ENCODE measurements at regions not wholly inside any gene's neighbourhood (a gene's known extent, or its start where the extent isn't known, plus 50 kb on each side); places are given as distances from the start of the nearest gene placed in this dataset.

DNA sequence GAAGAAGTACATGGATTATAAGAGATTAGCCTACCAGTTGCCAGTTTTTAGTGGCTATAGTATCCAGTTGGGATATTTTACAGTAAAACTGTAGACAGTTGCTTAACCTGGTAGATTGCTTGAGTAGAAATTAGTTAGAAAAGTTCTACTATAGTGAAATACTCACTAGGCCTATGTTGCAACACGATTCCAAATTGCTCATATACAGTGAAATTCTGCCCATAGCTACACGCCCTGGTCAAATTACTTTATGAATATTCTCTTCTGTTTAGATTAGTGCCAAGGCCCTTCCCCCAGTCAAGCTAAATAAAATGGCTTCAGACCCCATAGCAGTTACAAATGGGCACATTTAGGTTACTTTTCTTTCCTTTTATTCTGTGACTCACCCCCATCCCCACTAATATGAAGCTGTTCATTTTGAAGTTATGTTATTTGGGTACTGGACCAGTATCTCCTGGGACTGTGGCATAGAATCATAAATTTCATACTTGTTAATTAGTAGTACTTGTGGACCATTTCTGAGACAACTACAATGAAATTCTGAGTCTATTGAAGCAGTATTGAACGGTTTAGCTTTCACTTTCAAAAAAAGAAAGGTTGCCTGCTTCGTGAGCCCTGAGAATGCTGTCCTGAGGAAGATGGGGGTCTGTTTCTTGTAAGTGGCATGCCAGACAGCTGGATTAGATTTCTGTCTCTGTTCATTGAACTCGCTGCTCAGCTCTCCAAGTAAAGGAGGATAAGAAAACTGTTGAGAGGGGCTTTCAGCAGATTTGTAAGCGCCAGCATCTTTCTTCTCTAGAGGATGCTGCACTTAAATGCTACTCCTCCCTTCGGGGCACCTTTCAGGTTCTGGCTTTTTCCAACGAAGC, 65.8 kb upstream of the CFAP20DC start:
- no peak for FAIRE-seq

DNA sequence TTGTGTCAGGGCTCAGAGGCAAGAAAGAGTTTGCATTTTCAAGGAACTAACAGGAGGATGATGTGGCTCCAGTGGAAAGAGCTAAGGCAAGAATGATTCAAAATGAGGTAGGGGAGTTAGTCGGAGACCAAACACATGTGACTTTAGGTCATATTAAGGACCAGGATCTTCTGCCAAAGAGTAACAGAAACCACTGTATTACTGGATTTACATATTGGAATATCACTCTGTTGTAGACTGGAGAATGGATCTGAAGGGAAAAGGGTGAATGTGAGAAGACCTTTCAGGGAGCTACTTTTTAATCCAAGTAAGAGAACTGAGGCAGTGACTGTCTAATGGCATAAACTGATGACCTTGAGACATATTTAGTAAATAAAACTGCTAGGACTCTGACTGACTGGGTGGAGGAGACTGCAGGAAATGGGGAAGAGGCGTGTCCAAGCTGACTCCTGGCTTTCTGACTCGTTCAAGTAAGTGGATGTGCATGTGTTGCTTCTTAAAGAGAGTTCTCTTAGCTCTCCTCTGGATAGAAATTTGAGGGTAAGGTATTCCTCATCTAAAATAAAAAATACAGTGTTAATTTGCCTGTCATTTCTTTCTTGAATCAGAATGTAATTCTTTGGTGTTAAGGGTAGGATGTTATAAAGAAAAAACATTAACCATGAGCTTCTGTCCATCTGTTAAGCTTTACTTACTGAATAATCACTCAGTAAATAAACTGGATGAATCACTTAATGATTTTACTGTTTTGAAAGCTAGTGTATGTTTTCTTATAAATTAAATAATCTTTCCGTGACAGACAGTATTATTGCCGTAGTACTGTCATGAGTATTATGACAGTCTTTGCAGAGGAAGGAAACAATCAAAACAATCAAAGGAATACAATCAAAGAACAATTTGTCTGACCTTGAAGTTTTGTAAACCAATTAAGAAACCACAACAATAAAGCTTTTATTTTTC, 58.3 kb upstream of the CFAP20DC start:
- FAIRE-seq, result no peak

DNA sequence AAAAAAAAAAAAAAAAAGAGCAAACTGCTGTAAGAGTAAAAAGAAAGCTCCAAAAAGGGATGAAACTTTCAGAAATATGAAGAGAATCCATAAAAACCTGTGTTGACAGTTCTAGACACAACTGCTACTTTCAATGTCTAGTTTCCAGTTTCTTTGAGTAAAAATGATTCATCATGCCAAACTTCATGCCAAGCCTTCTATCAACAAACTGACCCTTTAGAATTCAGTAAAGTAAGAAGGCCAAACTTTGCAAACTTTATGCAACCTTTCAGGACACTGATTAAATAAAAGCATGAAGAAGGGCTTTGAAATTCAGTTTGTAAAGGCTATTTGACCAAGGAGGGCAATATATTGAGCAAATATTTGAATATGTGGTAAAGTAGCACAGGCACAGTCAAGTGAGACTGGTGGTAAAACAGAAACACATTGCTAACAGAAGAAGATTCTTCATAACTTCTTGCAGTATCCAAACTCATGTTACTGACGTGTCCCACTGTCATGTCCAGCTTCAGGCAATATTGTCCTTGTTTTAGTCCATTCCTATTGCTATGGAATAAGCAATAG, 56.3 kb upstream of the CFAP20DC start:
- no peak for FAIRE-seq

DNA sequence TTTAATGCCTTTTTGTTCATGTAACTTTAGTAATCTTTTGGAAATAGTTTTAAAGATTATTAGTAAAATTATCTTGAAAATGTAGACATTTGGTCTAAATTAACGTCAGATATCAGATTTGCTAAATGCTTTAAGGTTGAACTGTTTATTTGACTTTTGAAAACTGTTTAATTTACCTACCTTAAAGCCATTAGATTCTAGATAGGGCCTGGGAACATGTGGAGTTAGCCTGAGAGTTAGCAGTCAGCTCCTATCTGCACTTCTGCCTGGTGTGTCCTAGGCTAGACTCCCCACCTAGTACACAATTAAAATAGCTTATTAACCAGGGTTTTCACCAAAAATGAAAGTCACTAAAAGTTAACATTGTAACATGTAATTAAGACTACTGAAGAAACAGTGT, 53.7 kb upstream of the CFAP20DC start:
- no peak for FAIRE-seq

DNA sequence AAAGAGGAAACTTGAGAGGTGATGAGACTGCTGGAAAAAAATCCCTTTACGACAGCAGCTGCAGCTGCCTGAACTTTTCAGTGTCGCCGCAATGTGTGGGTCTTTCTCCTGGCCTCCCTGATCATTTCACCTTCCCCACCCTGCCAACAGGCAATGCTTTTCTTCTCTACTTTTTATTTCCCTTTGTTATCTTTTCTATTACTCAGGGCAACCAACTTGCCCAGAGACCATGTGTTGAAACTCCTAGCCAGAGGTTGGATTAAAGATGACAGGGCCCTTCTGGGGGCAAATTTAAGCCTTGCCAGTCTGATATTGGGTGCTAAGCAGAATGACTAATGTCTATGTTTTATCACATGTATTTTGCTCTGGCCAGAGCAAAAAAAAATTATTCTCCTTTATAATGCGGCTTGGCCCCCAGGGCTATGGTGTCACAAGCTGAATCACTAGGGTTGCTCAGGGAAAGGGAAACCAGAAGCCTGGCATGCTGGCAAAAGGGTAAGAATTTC, 51.5 kb upstream of the CFAP20DC start:
- no peak for FAIRE-seq

Measured in TTC549 (cell line).